NB4 (cell line): ENCODE measurements at regions not wholly inside any gene's neighbourhood (a gene's known extent, or its start where the extent isn't known, plus 50 kb on each side); places are given as distances from the start of the nearest gene placed in this dataset.

ENCODE experiments used
- MAX ChIP-seq: IDR thresholded peaks from 2 replicates; pipeline ENCODE4 v1.6.1; 2011; ENCODE audit warnings: low read depth, low read length
- MYC ChIP-seq: IDR thresholded peaks from 2 replicates; pipeline ENCODE4 v1.6.1; 2011; ENCODE audit warnings: low read depth, low read length
- POLR2A ChIP-seq: IDR thresholded peaks from 2 replicates; pipeline ENCODE4 v1.6.1; 2011; ENCODE audit warnings: mild to moderate bottlenecking; ENCODE audit not compliant: insufficient read length; ENCODE audit errors: extremely low read depth
- TF ChIP-seq, protein P1 (sequence below): IDR thresholded peaks from one replicate; pipeline ENCODE4 v1.5.1; 2012; ENCODE audit warnings: low read depth, low read length

DNA sequence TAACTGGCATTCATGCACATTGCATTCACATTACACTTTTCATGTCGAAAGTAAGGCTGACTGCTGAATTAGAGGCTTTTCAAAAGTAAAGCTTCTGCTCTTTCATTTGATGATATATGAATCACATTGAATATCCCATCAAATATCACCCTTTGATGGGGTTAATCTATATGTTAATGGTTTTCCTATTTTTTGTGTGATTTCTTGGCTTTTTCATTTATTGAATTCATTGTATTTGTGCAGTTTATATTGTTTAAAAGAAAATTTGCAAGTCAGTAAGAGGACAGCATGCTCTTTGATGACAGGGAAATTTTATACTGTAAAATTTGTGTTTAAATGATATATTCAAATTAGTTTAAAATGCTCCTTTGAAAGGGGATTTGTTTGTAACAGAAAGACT, 344.1 kb downstream of the PCDH10 start:
- TF ChIP-seq, protein P1, sequence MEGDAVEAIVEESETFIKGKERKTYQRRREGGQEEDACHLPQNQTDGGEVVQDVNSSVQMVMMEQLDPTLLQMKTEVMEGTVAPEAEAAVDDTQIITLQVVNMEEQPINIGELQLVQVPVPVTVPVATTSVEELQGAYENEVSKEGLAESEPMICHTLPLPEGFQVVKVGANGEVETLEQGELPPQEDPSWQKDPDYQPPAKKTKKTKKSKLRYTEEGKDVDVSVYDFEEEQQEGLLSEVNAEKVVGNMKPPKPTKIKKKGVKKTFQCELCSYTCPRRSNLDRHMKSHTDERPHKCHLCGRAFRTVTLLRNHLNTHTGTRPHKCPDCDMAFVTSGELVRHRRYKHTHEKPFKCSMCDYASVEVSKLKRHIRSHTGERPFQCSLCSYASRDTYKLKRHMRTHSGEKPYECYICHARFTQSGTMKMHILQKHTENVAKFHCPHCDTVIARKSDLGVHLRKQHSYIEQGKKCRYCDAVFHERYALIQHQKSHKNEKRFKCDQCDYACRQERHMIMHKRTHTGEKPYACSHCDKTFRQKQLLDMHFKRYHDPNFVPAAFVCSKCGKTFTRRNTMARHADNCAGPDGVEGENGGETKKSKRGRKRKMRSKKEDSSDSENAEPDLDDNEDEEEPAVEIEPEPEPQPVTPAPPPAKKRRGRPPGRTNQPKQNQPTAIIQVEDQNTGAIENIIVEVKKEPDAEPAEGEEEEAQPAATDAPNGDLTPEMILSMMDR, result no peak
- TF ChIP-seq POLR2A (no peak), MAX (no peak), MYC (no peak)
